Mesenchymal stem cell (in vitro differentiated cells and primary cell): ENCODE measurements at regions not wholly inside any gene's neighbourhood (a gene's known extent, or its start where the extent isn't known, plus 50 kb on each side); places are given as distances from the start of the nearest gene placed in this dataset.
"Not testable (repeated sequence)": the region's sequence is repeated elsewhere in the genome, so short reads cannot be mapped to it uniquely, and the experiment has no call there.

ENCODE experiments used
- DNase-seq: peaks from one replicate; pipeline ENCODE4 v3.0.0-alpha.2; 2013
- H2AFZ ChIP-seq: one replicate; pipeline ENCODE4 v1.6.1; 2013; ENCODE audit warnings: low read depth, mild to moderate bottlenecking, control low read depth, inconsistent platforms, low read length, moderate library complexity
- H2AK5ac ChIP-seq: 2 replicates; pipeline ENCODE4 v1.6.1; 2013; ENCODE audit warnings: low read length, moderate library complexity, mild to moderate bottlenecking, inconsistent platforms; ENCODE audit not compliant: severe bottlenecking
- H2BK120ac ChIP-seq: one replicate; pipeline ENCODE4 v1.6.1; 2013; ENCODE audit warnings: low read depth, mild to moderate bottlenecking, inconsistent platforms, low read length, moderate library complexity
- H2BK12ac ChIP-seq, 2 experiments: one replicate each; pipeline ENCODE4 v1.6.1; 2013; ENCODE audit warnings: inconsistent platforms in 2 of 2, low read length in 2 of 2, mild to moderate bottlenecking in 2 of 2, moderate library complexity in 2 of 2, control low read depth in 1 of 2
- H2BK15ac ChIP-seq: one replicate; pipeline ENCODE4 v1.6.1; 2013; ENCODE audit warnings: mild to moderate bottlenecking, low read depth, inconsistent platforms; ENCODE audit not compliant: poor library complexity, severe bottlenecking
- H2BK5ac ChIP-seq: 2 replicates; pipeline ENCODE4 v1.6.1; 2013; ENCODE audit warnings: low read depth, mild to moderate bottlenecking, low read length, control low read depth, inconsistent platforms; ENCODE audit not compliant: poor library complexity, severe bottlenecking
- H3K14ac ChIP-seq, 2 experiments: one replicate each; pipeline ENCODE4 v1.6.1; 2013; ENCODE audit warnings: inconsistent platforms in 2 of 2, low read length in 2 of 2, control low read depth in 1 of 2, mild to moderate bottlenecking in 1 of 2, moderate library complexity in 1 of 2
- H3K18ac ChIP-seq, 2 experiments: one replicate each; pipeline ENCODE4 v1.6.1; 2013; ENCODE audit warnings: inconsistent platforms in 2 of 2, low read length in 2 of 2, control low read depth in 1 of 2, low read depth in 1 of 2, mild to moderate bottlenecking in 1 of 2
- H3K23ac ChIP-seq, 2 experiments: one replicate each; pipeline ENCODE4 v1.6.1; 2013; ENCODE audit warnings: inconsistent platforms in 2 of 2, low read length in 2 of 2, mild to moderate bottlenecking in 2 of 2, moderate library complexity in 2 of 2, control low read depth in 1 of 2
- H3K27ac ChIP-seq: 2 replicates; pipeline ENCODE4 v1.5.1; 2013; ENCODE audit warnings: mild to moderate bottlenecking, moderate library complexity, low read length, control low read depth, inconsistent platforms; ENCODE audit not compliant: poor library complexity, severe bottlenecking
- H3K27me3 ChIP-seq, 2 experiments: 2 replicates each; pipeline versions ENCODE4 v1.6.1 to v1.7.0; 2013; ENCODE audit warnings: low read length in 2 of 2, mild to moderate bottlenecking in 2 of 2, moderate library complexity in 2 of 2, control low read depth in 1 of 2, inconsistent platforms in 1 of 2; ENCODE audit not compliant: control insufficient read depth in 1 of 2, insufficient read depth in 1 of 2
- H3K36me3 ChIP-seq, 2 experiments: 2 replicates each; pipeline versions ENCODE4 v1.6.1 to v1.7.0; 2013; ENCODE audit warnings: low read length in 2 of 2, control low read depth in 1 of 2, inconsistent platforms in 1 of 2, low read depth in 1 of 2, mild to moderate bottlenecking in 1 of 2; ENCODE audit not compliant: insufficient read depth in 2 of 2, control insufficient read depth in 1 of 2
- H3K4ac ChIP-seq, 2 experiments: one replicate each; pipeline ENCODE4 v1.6.1; 2013; ENCODE audit warnings: inconsistent platforms in 2 of 2, low read length in 2 of 2, mild to moderate bottlenecking in 2 of 2, moderate library complexity in 2 of 2, control low read depth in 1 of 2, low read depth in 1 of 2
- H3K4me1 ChIP-seq: 2 replicates; pipeline ENCODE4 v1.6.1; 2013; ENCODE audit warnings: low read depth, low read length, control low read depth; ENCODE audit not compliant: control insufficient read depth, insufficient read depth
- H3K4me2 ChIP-seq: 2 replicates; pipeline ENCODE4 v1.6.1; 2013; ENCODE audit warnings: low read length, mild to moderate bottlenecking, inconsistent platforms; ENCODE audit not compliant: poor library complexity, severe bottlenecking
- H3K4me3 ChIP-seq, 2 experiments: 2 replicates each; pipeline versions ENCODE4 v1.5.1 to v1.7.0; 2013; ENCODE audit warnings: low read length in 2 of 2, mild to moderate bottlenecking in 2 of 2, control low read depth in 1 of 2, low read depth in 1 of 2; ENCODE audit not compliant: insufficient read depth in 1 of 2
- H3K79me1 ChIP-seq: replicated peaks from 2 replicates; pipeline ENCODE4 v1.6.1; 2013; ENCODE audit warnings: mild to moderate bottlenecking, control low read depth, low read length, inconsistent platforms; ENCODE audit not compliant: poor library complexity, severe bottlenecking
- H3K9ac ChIP-seq: 2 replicates; pipeline ENCODE4 v1.7.0; 2013; ENCODE audit warnings: mild to moderate bottlenecking, low read length, moderate library complexity
- H3K9me3 ChIP-seq: 2 replicates; pipeline ENCODE4 v1.7.0; 2013; ENCODE audit warnings: mild to moderate bottlenecking, low read length; ENCODE audit not compliant: control insufficient read depth
- H4K8ac ChIP-seq: one replicate; pipeline ENCODE4 v1.6.1; 2013; ENCODE audit warnings: inconsistent platforms, mild to moderate bottlenecking, low read length, moderate library complexity
- H4K91ac ChIP-seq: one replicate; pipeline ENCODE4 v1.6.1; 2013; ENCODE audit warnings: mild to moderate bottlenecking, low read length, inconsistent platforms
- WGBS: methylation state at CpG from one replicate; pipeline ENCODE4 v1.1.7; 2013; ENCODE audit warnings: mixed read lengths; 5-methylcytosine and 5-hydroxymethylcytosine counted together

DNA sequence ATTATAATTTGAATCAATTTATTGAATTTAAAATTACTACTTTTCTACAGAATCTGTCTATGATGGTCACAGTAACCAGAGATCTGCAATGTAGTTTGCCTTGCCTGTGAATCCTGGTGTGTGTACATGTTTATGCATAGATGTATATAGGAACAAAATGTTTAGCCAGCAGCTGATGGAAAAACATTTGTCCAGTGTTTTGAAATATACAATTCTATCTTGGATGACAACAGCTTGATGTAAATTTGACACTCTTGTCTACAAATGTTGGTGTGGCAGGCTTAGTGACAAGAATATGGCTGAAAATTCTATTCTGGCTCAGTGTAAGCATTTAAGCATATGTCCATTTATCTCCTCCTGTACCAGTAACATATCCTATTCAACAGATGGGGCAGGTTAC lies 229.4 kb downstream of the RCHY1 start:
- Histone ChIP-seq H3K4me2 (no peak overlapping the region), H3K27me3 (no peaks in the 10 kb centered on the region), H3K9me3 (no peaks in the 10 kb centered on the region), H2BK15ac (no peak overlapping the region), H2BK120ac (no peak overlapping the region), H3K79me1 (no peaks in the 10 kb centered on the region), H3K23ac (no peak overlapping the region), H3K4me3 (no peak overlapping the region), H3K27ac (no peak overlapping the region), H2BK12ac (no peak overlapping the region), H2BK5ac (no peak overlapping the region), H4K91ac (no peak overlapping the region), H3K18ac (no peak overlapping the region), H2AK5ac (no peak overlapping the region), H3K4me1 (no peaks in the 10 kb centered on the region), H3K36me3 (no peaks in the 10 kb centered on the region), H3K9ac (no peak overlapping the region), H3K14ac (no peak overlapping the region), H4K8ac (no peak overlapping the region), H3K4ac (no peak overlapping the region), H2AFZ (no peak overlapping the region)
- DNase-seq = no peak

DNA sequence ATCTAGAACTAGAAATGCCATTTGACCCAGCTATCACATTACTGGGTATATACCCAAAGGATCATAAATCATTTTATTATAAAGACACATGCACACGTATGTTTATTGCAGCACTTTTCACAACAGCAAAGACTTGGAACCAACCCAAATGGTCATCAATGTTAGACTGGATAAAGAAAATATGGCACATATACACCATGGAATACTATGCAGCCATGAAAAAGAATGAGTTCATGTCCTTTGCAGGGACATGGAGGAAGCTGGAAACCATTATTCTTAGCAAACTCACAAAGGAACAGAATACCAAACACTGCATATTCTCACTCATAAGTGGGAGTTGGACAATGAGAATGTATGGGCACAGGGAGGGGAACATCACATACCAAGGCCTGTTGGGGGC lies 233.7 kb downstream of the RCHY1 start:
- WGBS = 100% methylated on average over 1 of the region's 1 CpG
- H3K36me3 ChIP-seq, H3K14ac ChIP-seq, H4K8ac ChIP-seq, H3K4ac ChIP-seq, H2BK12ac ChIP-seq, H2AK5ac ChIP-seq, H3K79me1 ChIP-seq, H2AFZ ChIP-seq, H2BK5ac ChIP-seq, H3K27ac ChIP-seq, H3K4me1 ChIP-seq, H4K91ac ChIP-seq, H3K23ac ChIP-seq, H3K9me3 ChIP-seq, H3K4me3 ChIP-seq, H3K18ac ChIP-seq, H3K9ac ChIP-seq, H3K4me2 ChIP-seq, H2BK120ac ChIP-seq, H2BK15ac ChIP-seq, H3K27me3 ChIP-seq, DNase-seq: not testable (repeated sequence)

DNA sequence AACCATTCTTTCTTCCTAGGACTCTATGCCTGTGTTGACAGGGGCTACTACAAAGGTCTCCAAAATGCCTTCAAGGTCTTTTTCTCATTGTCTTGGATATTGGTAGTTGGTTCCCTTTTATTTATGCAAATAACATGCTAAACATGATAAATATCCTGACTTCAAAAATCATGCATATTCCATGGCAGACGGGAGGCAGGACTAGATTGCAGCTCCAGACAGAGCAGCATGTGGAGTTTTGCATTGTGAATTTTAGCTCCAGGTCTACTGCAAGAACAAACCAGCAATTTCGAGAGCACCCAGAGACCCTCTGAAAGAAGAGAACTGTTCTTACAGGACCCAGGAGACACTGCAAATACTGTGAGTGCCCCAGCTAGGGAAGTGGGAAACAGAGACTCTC lies 254.9 kb downstream of the RCHY1 start:
- no peaks in the 10 kb centered on the region for H3K27me3 ChIP-seq
- H3K4me3 ChIP-seq = no peak overlapping the region
- no peaks in the 10 kb centered on the region for H3K4me1 ChIP-seq
- no peak overlapping the region for H2BK15ac ChIP-seq
- no peak overlapping the region for H2AFZ ChIP-seq
- H2BK5ac ChIP-seq = no peak overlapping the region
- WGBS = 98% methylated on average over 2 of the region's 2 CpGs
- no peak overlapping the region for H4K8ac ChIP-seq
- no peak overlapping the region for H3K27ac ChIP-seq
- H3K36me3 ChIP-seq = no peaks in the 10 kb centered on the region
- H3K9me3 ChIP-seq = no peaks in the 10 kb centered on the region
- H3K14ac ChIP-seq = no peak overlapping the region
- DNase-seq = no peak
- H2BK12ac ChIP-seq = no peak overlapping the region
- no peak overlapping the region for H3K18ac ChIP-seq
- H3K4me2 ChIP-seq = no peak overlapping the region
- H2AK5ac ChIP-seq = no peak overlapping the region
- no peak overlapping the region for H3K9ac ChIP-seq
- no peak overlapping the region for H4K91ac ChIP-seq
- no peaks in the 10 kb centered on the region for H3K79me1 ChIP-seq
- H3K4ac ChIP-seq = no peak overlapping the region
- H2BK120ac ChIP-seq = no peak overlapping the region
- H3K23ac ChIP-seq = no peak overlapping the region

DNA sequence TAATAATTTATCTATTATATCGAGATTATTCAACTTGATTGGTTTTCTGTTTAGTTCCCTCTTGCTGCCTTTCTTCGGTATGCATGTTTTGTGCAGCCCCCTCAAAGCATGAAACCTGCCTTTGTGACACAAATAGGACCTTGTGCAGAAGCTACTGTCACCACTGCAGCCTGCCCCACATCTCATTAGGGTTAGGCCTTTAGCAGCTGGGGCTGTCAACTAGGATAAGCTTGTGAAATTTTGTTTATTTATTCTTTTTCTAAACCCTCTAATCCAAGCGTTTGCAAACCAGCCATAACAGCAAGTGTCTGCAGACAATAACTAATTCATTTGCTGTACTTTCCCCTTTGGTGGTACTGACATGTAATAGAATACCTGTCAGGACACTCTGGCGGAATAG lies 258.9 kb downstream of the RCHY1 start:
- Histone ChIP-seq H3K4me1 (no peaks in the 10 kb centered on the region), H2BK120ac (no peak overlapping the region), H3K18ac (peak overlapping the region in 1 of 2 experiments; percentile 18), H2AK5ac (no peak overlapping the region), H3K4me2 (no peak overlapping the region), H3K9ac (no peak overlapping the region), H3K79me1 (no peaks in the 10 kb centered on the region), H3K4ac (no peak overlapping the region), H2BK15ac (no peak overlapping the region), H2BK12ac (peak overlapping the region in 1 of 2 experiments; percentile 82), H3K4me3 (no peak overlapping the region), H3K23ac (no peak overlapping the region), H2AFZ (no peak overlapping the region), H3K27ac (no peak overlapping the region), H3K14ac (no peak overlapping the region), H3K36me3 (no peaks in the 10 kb centered on the region), H3K9me3 (no peaks in the 10 kb centered on the region), H3K27me3 (no peaks in the 10 kb centered on the region), H4K8ac (no peak overlapping the region), H4K91ac (no peak overlapping the region), H2BK5ac (no peak overlapping the region)
- WGBS = 100% methylated on average over 2 of the region's 4 CpGs
- DNase-seq = no peak
